Mucosa of rectum (tissue), 2 donors: ENCODE measurements at regions not wholly inside any gene's neighbourhood (a gene's known extent, or its start where the extent isn't known, plus 50 kb on each side); places are given as distances from the start of the nearest gene placed in this dataset.
"Not testable (repeated sequence)": the region's sequence is repeated elsewhere in the genome, so short reads cannot be mapped to it uniquely, and the experiment has no call there.

Source experiments
- H3K27ac ChIP-seq, 2 donors: one replicate each; pipeline ENCODE4 v1.7.0; 2013; ENCODE audit warnings: inconsistent platforms in 2 of 2, low read depth in 2 of 2, low read length in 2 of 2
- H3K27me3 ChIP-seq, 2 donors: one replicate each; pipeline ENCODE4 v1.7.0; 2013; ENCODE audit warnings: low read length in 2 of 2; ENCODE audit not compliant: control insufficient read depth in 2 of 2, insufficient read depth in 2 of 2
- H3K36me3 ChIP-seq, 2 donors: one replicate each; pipeline ENCODE4 v1.7.0; 2013; ENCODE audit warnings: low read length in 2 of 2; ENCODE audit not compliant: control insufficient read depth in 2 of 2, insufficient read depth in 2 of 2
- H3K4me1 ChIP-seq, 2 donors: one replicate each; pipeline ENCODE4 v1.7.0; 2013; ENCODE audit warnings: low read length in 2 of 2, mild to moderate bottlenecking in 1 of 2; ENCODE audit not compliant: control insufficient read depth in 2 of 2, insufficient read depth in 2 of 2
- H3K4me3 ChIP-seq, 2 donors: one replicate each; pipeline ENCODE4 v1.7.0; 2013; ENCODE audit warnings: low read length in 2 of 2
- H3K9ac ChIP-seq, 2 donors: one replicate each; pipeline ENCODE4 v1.7.0; 2013; ENCODE audit warnings: low read length in 2 of 2, low read depth in 1 of 2, mild to moderate bottlenecking in 1 of 2
- H3K9me3 ChIP-seq, 2 donors: one replicate each; pipeline ENCODE4 v1.7.0; 2013; ENCODE audit warnings: low read length in 2 of 2; ENCODE audit not compliant: control insufficient read depth in 2 of 2
- donor health status: healthy.
- donor health status: Normal muscosa, but diverticular disease.

- Histone ChIP-seq H3K9ac (no peak overlapping the region), H3K27ac (no peak overlapping the region), H3K36me3 (no peaks in the 10 kb centered on the region), H3K4me1 (no peaks in the 10 kb centered on the region), H3K27me3 (no peaks in the 10 kb centered on the region), H3K9me3 (no peaks in the 10 kb centered on the region), H3K4me3 (no peak overlapping the region)
Measured at GRCh38 chr2:192655916-192656315, 461.2 kb upstream of the TMEFF2 start.

GRCh38 chr2:192645811-192646598 is 451.3 kb upstream of the TMEFF2 start:
- no peaks in the 10 kb centered on the region for H3K36me3 ChIP-seq
- no peak overlapping the region for H3K4me3 ChIP-seq
- H3K9me3 ChIP-seq = no peaks in the 10 kb centered on the region
- no peaks in the 10 kb centered on the region for H3K27me3 ChIP-seq
- no peak overlapping the region for H3K9ac ChIP-seq
- H3K27ac ChIP-seq = no peak overlapping the region
- H3K4me1 ChIP-seq = no peaks in the 10 kb centered on the region

- no peak overlapping the region for H3K4me3 ChIP-seq
- no peak overlapping the region for H3K9ac ChIP-seq
- no peaks in the 10 kb centered on the region for H3K27me3 ChIP-seq
- no peak overlapping the region for H3K27ac ChIP-seq
- no peaks in the 10 kb centered on the region for H3K4me1 ChIP-seq
- H3K9me3 ChIP-seq = no peaks in the 10 kb centered on the region
- H3K36me3 ChIP-seq = no peaks in the 10 kb centered on the region
Measured at GRCh38 chr2:192634557-192634956, 439.8 kb upstream of the TMEFF2 start.

- H3K4me3 ChIP-seq = no peak overlapping the region
- H3K36me3 ChIP-seq = no peaks in the 10 kb centered on the region
- H3K9ac ChIP-seq = no peak overlapping the region
- H3K27me3 ChIP-seq = no peaks in the 10 kb centered on the region
- no peaks in the 10 kb centered on the region for H3K4me1 ChIP-seq
- H3K27ac ChIP-seq = no peak overlapping the region
- H3K9me3 ChIP-seq = no peaks in the 10 kb centered on the region
Measured at GRCh38 chr2:192628017-192628416, 433.3 kb upstream of the TMEFF2 start.

GRCh38 chr2:192615105-192615504 is 420.4 kb upstream of the TMEFF2 start:
- Histone ChIP-seq H3K4me3 (no peak overlapping the region), H3K27me3 (no peaks in the 10 kb centered on the region), H3K9me3 (no peaks in the 10 kb centered on the region), H3K36me3 (no peaks in the 10 kb centered on the region), H3K9ac (no peak overlapping the region), H3K4me1 (no peaks in the 10 kb centered on the region), H3K27ac (no peak overlapping the region)

- H3K4me3 ChIP-seq = no peak overlapping the region
- H3K27me3 ChIP-seq = no peaks in the 10 kb centered on the region
- H3K4me1 ChIP-seq = no peaks in the 10 kb centered on the region
- H3K9ac ChIP-seq = no peak overlapping the region
- H3K27ac ChIP-seq = no peak overlapping the region
- H3K9me3 ChIP-seq = no peaks in the 10 kb centered on the region
- no peaks in the 10 kb centered on the region for H3K36me3 ChIP-seq
Measured at GRCh38 chr2:192604295-192604694, 409.6 kb upstream of the TMEFF2 start.

GRCh38 chr2:192598649-192599048 is 403.9 kb upstream of the TMEFF2 start:
- not testable (repeated sequence) for H3K27me3 ChIP-seq, H3K4me3 ChIP-seq, H3K9me3 ChIP-seq, H3K36me3 ChIP-seq, H3K9ac ChIP-seq, H3K27ac ChIP-seq, H3K4me1 ChIP-seq

GRCh38 chr2:192593561-192593960 is 398.8 kb upstream of the TMEFF2 start:
- H3K4me1 ChIP-seq = no peaks in the 10 kb centered on the region
- no peaks in the 10 kb centered on the region for H3K27me3 ChIP-seq
- no peaks in the 10 kb centered on the region for H3K9me3 ChIP-seq
- H3K36me3 ChIP-seq = no peaks in the 10 kb centered on the region
- no peak overlapping the region for H3K9ac ChIP-seq
- no peak overlapping the region for H3K4me3 ChIP-seq
- no peak overlapping the region for H3K27ac ChIP-seq

GRCh38 chr2:192591617-192592016 is 396.9 kb upstream of the TMEFF2 start:
- H3K36me3 ChIP-seq = no peaks in the 10 kb centered on the region
- no peaks in the 10 kb centered on the region for H3K9me3 ChIP-seq
- H3K9ac ChIP-seq = no peak overlapping the region
- no peak overlapping the region for H3K27ac ChIP-seq
- no peak overlapping the region for H3K4me3 ChIP-seq
- H3K4me1 ChIP-seq = no peaks in the 10 kb centered on the region
- H3K27me3 ChIP-seq = no peaks in the 10 kb centered on the region

- no peaks in the 10 kb centered on the region for H3K9me3 ChIP-seq
- no peak overlapping the region for H3K9ac ChIP-seq
- no peaks in the 10 kb centered on the region for H3K27me3 ChIP-seq
- no peaks in the 10 kb centered on the region for H3K4me1 ChIP-seq
- no peak overlapping the region for H3K27ac ChIP-seq
- H3K4me3 ChIP-seq = no peak overlapping the region
- no peaks in the 10 kb centered on the region for H3K36me3 ChIP-seq
Measured at GRCh38 chr2:192585418-192585817, 390.7 kb upstream of the TMEFF2 start.
